ENCODE measurements at regions not wholly inside any gene's neighbourhood (a gene's known extent, or its start where the extent isn't known, plus 50 kb on each side); places are given as distances from the start of the nearest gene placed in this dataset.
A peak's percentile ranks its signal among the peaks of the same experiment; 100 is the strongest.

- H3K36me3 ChIP-seq (ENCODE audit: control insufficient read depth, insufficient read depth, low read length) = no peaks in the 10 kb centered on the region
- no peak overlapping the region for H3K4me3 ChIP-seq (ENCODE audit: low read depth, low read length)
- POLR2A ChIA-PET = interaction anchor here (1.7 kb wide), 1 partner anchor 9 kb away, joined by 5 read pairs; no protein-coding TSS in a partner anchor
- CTCF ChIA-PET = interaction anchor here (0.9 kb wide), 1 partner anchor 39 kb away, joined by 4 read pairs; no protein-coding TSS in a partner anchor
- TF ChIP-seq, protein P1, sequence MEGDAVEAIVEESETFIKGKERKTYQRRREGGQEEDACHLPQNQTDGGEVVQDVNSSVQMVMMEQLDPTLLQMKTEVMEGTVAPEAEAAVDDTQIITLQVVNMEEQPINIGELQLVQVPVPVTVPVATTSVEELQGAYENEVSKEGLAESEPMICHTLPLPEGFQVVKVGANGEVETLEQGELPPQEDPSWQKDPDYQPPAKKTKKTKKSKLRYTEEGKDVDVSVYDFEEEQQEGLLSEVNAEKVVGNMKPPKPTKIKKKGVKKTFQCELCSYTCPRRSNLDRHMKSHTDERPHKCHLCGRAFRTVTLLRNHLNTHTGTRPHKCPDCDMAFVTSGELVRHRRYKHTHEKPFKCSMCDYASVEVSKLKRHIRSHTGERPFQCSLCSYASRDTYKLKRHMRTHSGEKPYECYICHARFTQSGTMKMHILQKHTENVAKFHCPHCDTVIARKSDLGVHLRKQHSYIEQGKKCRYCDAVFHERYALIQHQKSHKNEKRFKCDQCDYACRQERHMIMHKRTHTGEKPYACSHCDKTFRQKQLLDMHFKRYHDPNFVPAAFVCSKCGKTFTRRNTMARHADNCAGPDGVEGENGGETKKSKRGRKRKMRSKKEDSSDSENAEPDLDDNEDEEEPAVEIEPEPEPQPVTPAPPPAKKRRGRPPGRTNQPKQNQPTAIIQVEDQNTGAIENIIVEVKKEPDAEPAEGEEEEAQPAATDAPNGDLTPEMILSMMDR (IDR thresholded peaks at IDR 0.05; ENCODE audit: insufficient read depth, low read depth, low read length) = no peak
- peak; percentile 62 for DNase-seq (ENCODE audit: low read depth)
- H3K27me3 ChIP-seq (ENCODE audit: control insufficient read depth, insufficient read depth, low read length) = no peaks in the 10 kb centered on the region
Measured at GRCh38 chr9:79013715-79014610, 557.8 kb upstream of the TLE4 start.

DNA sequence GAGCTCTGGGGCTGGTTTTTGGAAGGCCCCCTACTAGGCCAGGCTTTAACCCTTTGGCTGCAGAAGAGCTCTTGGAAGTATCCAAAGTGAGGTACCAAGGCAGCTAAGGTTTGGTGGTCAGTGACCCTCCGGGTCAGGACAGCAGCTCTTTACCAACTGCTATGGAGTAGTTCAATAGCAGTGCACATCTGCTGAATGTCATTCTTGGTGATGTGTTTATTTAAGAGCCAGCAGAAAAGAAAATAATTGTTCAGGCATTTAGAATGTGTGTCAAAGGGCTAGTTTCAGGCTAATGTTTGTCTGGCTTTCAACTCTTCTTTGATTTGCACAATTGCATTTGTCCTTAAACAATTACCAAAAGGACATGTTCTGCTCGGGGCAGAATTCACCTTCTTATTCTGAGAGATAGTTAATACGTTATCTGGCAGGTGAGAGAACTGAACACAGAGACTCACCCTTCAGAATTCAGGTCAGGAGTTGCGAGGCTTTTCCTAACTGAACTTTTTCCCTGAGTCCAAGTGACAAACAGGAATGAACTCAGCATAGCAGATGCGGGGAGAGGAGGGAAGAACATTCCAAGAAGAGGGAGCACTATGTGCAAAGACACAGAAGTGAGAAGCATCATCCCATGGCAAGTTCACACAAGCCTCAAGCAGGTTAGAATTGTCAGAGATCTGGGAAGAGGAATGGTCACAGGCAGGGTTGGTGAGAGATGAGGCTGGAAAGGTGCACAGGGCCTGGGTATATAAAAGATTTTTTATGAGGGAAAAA lies 556.7 kb upstream of the TLE4 start:
- H3K36me3 ChIP-seq (ENCODE audit: control insufficient read depth, insufficient read depth, low read length) = no peaks in the 10 kb centered on the region
- TF ChIP-seq, protein P1 (IDR thresholded peaks at IDR 0.05; ENCODE audit: insufficient read depth, low read depth, low read length) = no peak
- H3K4me3 ChIP-seq (ENCODE audit: low read depth, low read length) = no peak overlapping the region
- no peaks in the 10 kb centered on the region for H3K27me3 ChIP-seq (ENCODE audit: control insufficient read depth, insufficient read depth, low read length)
- POLR2A ChIA-PET = no interaction called here
- no peak for DNase-seq (ENCODE audit: low read depth)
- CTCF ChIA-PET = interaction anchor here (1.1 kb wide), 1 partner anchor 412 kb away, joined by 3 read pairs; no protein-coding TSS in a partner anchor

DNA sequence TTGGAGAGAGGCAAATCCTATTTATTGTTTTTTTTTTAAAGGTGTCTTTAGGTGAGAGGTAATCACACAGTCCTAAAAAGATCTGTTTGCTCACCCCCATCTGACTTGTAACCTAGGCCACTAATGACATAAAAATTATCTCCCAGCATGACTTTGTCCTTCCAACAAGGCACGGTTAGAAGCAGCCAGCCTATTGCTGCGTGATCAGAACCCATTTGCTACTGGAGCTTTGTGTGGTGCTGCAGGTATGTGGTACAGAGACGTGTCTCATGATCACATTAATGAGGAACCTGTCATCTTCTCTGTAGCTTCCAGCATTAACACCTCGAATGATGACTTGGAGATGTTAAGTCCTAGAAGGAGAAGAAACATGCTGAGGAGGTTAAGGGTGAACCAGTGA lies 555.8 kb upstream of the TLE4 start:
- ChIA-PET POLR2A (no interaction called here), CTCF (interaction anchor here (1.0 to 1.1 kb wide), 2 partner anchors 10 to 413 kb away, joined by 3 read pairs; no protein-coding TSS in a partner anchor)
- DNase-seq (ENCODE audit: low read depth) = no peak
- Histone ChIP-seq H3K36me3 (ENCODE audit: control insufficient read depth, insufficient read depth, low read length) (no peaks in the 10 kb centered on the region), H3K27me3 (ENCODE audit: control insufficient read depth, insufficient read depth, low read length) (no peaks in the 10 kb centered on the region), H3K4me3 (ENCODE audit: low read depth, low read length) (no peak overlapping the region)
- TF ChIP-seq, protein P1 (IDR thresholded peaks at IDR 0.05; ENCODE audit: insufficient read depth, low read depth, low read length) = no peak

- DNase-seq (ENCODE audit: low read depth) = no peak
- ChIA-PET CTCF (interaction anchor here (1.0 kb wide), 1 partner anchor 176 kb away, joined by 3 read pairs; no protein-coding TSS in a partner anchor), POLR2A (no interaction called here)
- Histone ChIP-seq H3K36me3 (ENCODE audit: control insufficient read depth, insufficient read depth, low read length) (no peaks in the 10 kb centered on the region), H3K27me3 (ENCODE audit: control insufficient read depth, insufficient read depth, low read length) (no peaks in the 10 kb centered on the region), H3K4me3 (ENCODE audit: low read depth, low read length) (no peak overlapping the region)
- TF ChIP-seq, protein P1 (IDR thresholded peaks at IDR 0.05; ENCODE audit: insufficient read depth, low read depth, low read length) = no peak
Measured at GRCh38 chr9:79020276-79020675, 551.5 kb upstream of the TLE4 start.

DNA sequence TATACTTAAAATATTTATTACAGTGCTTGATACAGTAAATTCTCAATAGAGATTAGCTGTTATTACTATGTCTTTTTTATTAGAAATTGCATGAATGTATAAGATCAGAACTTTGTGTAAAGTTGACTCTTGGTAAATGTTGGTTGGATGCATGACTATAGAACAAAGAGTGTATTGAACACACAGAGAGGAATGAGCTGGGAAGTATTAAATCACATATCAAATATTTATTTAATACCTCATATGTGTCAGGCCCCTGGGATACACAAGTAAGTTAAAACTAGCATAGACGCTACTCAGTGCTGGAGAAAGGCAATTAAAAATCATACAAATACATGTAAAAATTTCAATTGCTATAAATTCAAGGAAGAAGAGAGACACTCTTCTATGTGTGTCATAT lies 550.7 kb upstream of the TLE4 start:
- no peak overlapping the region for H3K4me3 ChIP-seq (ENCODE audit: low read depth, low read length)
- no peak for DNase-seq (ENCODE audit: low read depth)
- ChIA-PET POLR2A (no interaction called here), CTCF (no interaction called here)
- no peaks in the 10 kb centered on the region for H3K27me3 ChIP-seq (ENCODE audit: control insufficient read depth, insufficient read depth, low read length)
- TF ChIP-seq, protein P1 (IDR thresholded peaks at IDR 0.05; ENCODE audit: insufficient read depth, low read depth, low read length) = no peak
- H3K36me3 ChIP-seq (ENCODE audit: control insufficient read depth, insufficient read depth, low read length) = no peaks in the 10 kb centered on the region

Data from BJ (cell line).